A549 (cell line): ENCODE measurements at regions not wholly inside any gene's neighbourhood (a gene's known extent, or its start where the extent isn't known, plus 50 kb on each side); places are given as distances from the start of the nearest gene placed in this dataset.

Experiments used
- ATAC-seq, 2 experiments: fragments of 200-7000 bp in 1 of 2; fragments of >200 bp in 1 of 2; cut with Nextera tagmentation in 1 of 2; cut with Tn5 transposase in 1 of 2; 3 replicates each; pipeline versions ENCODE4 v1.8.0 to v1.9.1; 2018 to 2020; ENCODE audit warnings: mild to moderate bottlenecking in 1 of 2, moderate library complexity in 1 of 2
- CTCF ChIA-PET: fragments of 300-600 bp; sonication (Branson Sonifier 250); formaldehyde crosslinking; extraction: SDS; loops from one replicate; lab custom pipeline; 2021; ENCODE audit warnings: antibody characterized with exemption, inconsistent platforms; lab: Yijun Ruan, JAX
- POLR2A ChIA-PET: fragments of 350-600 bp; formaldehyde crosslinking; extraction: SDS; loops from one replicate; lab custom pipeline; 2021; ENCODE audit warnings: antibody characterized with exemption, inconsistent platforms; lab: Yijun Ruan, JAX
- DNase-seq, 2 experiments: peaks; one replicate each; pipeline versions ENCODE4 v3.0.0 to v3.0.0-alpha.2; 2011 to 2016; ENCODE audit warnings: low read depth in 1 of 2, low spot score in 1 of 2
- FAIRE-seq: peaks from 2 replicates; lab custom pipeline; 2011; peaks lifted over from hg19 to GRCh38; lab: Jason Lieb, UNC
- H3K27ac ChIP-seq, 2 experiments: fragments of >200 bp; sonication (Bioruptor Twin); formaldehyde crosslinking; 3 replicates each; pipeline ENCODE4 v1.5.1; 2016 to 2017
- H3K4me1 ChIP-seq: fragments of >200 bp; sonication (Bioruptor Twin); formaldehyde crosslinking; 3 replicates; pipeline ENCODE4 v1.6.1; 2016
- H3K4me2 ChIP-seq: fragments of >200 bp; sonication (Bioruptor Twin); formaldehyde crosslinking; 3 replicates; pipeline ENCODE4 v1.6.1; 2016
- H3K4me3 ChIP-seq: fragments of >200 bp; sonication (Bioruptor Twin); formaldehyde crosslinking; 3 replicates; pipeline ENCODE4 v1.5.1; 2016
- H3K9me3 ChIP-seq: fragments of >200 bp; sonication (Bioruptor Twin); formaldehyde crosslinking; 3 replicates; pipeline ENCODE4 v1.6.1; 2016
- CBX8 ChIP-seq: fragments of 200-600 bp; sonication (generic); IDR thresholded peaks from 2 replicates; pipeline ENCODE4 v1.6.1; 2016
- EHMT2 ChIP-seq: fragments of 200-600 bp; sonication (generic); IDR thresholded peaks from 2 replicates; pipeline ENCODE4 v1.6.1; 2016; ENCODE audit warnings: antibody characterized with exemption, low read depth, mild to moderate bottlenecking, moderate library complexity
- EP300 ChIP-seq, 2 experiments: fragments of >200 bp; sonication (Bioruptor Twin); formaldehyde crosslinking; IDR thresholded peaks; 2 replicates in 1 of 2; 3 replicates in 1 of 2; pipeline ENCODE4 v1.6.1; 2016 to 2017
- ESRRA ChIP-seq: fragments of 150-350 bp; IDR thresholded peaks from 2 replicates; pipeline ENCODE4 v1.6.1; 2014; ENCODE audit warnings: mild to moderate bottlenecking, low read length, borderline replicate concordance
- HOXA7 ChIP-seq: fragments of 250-450 bp; sonication (Bioruptor Pico); IDR thresholded peaks from 2 replicates; pipeline ENCODE4 v1.5.0; 2020; ENCODE audit warnings: mild to moderate bottlenecking, moderate library complexity
- HOXB5 ChIP-seq: fragments of 250-450 bp; sonication (Bioruptor Pico); IDR thresholded peaks from 2 replicates; pipeline ENCODE4 v1.5.0; 2020; ENCODE audit warnings: mild to moderate bottlenecking, moderate library complexity
- JUNB ChIP-seq: fragments of >200 bp; sonication (Bioruptor Twin); formaldehyde crosslinking; IDR thresholded peaks from 2 replicates; pipeline ENCODE4 v1.6.1; 2016
- MAFK ChIP-seq: fragments of 450-650 bp; IDR thresholded peaks from 2 replicates; pipeline ENCODE4 v1.6.1; 2014; ENCODE audit not compliant: partially characterized antibody
- NR3C1 ChIP-seq: fragments of >200 bp; sonication (Bioruptor Twin); formaldehyde crosslinking; IDR thresholded peaks from 3 replicates; pipeline ENCODE4 v1.6.1; 2017
- POLR2A ChIP-seq: IDR thresholded peaks from 2 replicates; pipeline ENCODE4 v1.6.1; 2012; ENCODE audit warnings: mild to moderate bottlenecking, low read length
- POLR2AphosphoS2 ChIP-seq: conservative IDR thresholded peaks from 2 replicates; pipeline ENCODE4 v1.6.1; 2012; ENCODE audit warnings: low read length, improper control_type of control experiment, inconsistent platforms
- RARB ChIP-seq: fragments of 250-450 bp; sonication (Bioruptor Pico); IDR thresholded peaks from 2 replicates; pipeline ENCODE4 v1.8.0; 2021; ENCODE audit warnings: mild to moderate bottlenecking, moderate library complexity
- RCOR1 ChIP-seq: fragments of 150-350 bp; IDR thresholded peaks from 2 replicates; pipeline ENCODE4 v1.6.1; 2014; ENCODE audit warnings: antibody characterized with exemption, low read length, low read depth
- TFCP2L1 ChIP-seq: fragments of 250-450 bp; sonication (Bioruptor Pico); IDR thresholded peaks from 2 replicates; pipeline ENCODE4 v1.5.0; 2021; ENCODE audit warnings: mild to moderate bottlenecking
- TP53 ChIP-seq: fragments of 250-450 bp; sonication (Bioruptor Pico); IDR thresholded peaks from 2 replicates; pipeline ENCODE4 v1.5.0; 2021; ENCODE audit warnings: mild to moderate bottlenecking, moderate library complexity
- ZC3H11A ChIP-seq: fragments of 450-650 bp; IDR thresholded peaks from 2 replicates; pipeline ENCODE4 v1.6.1; 2014; ENCODE audit warnings: antibody characterized with exemption, mild to moderate bottlenecking
- ZNF302 ChIP-seq: fragments of 250-450 bp; sonication (Bioruptor Pico); IDR thresholded peaks from 2 replicates; pipeline ENCODE4 v1.9.0; 2021; ENCODE audit warnings: inconsistent platforms, mild to moderate bottlenecking, moderate library complexity
- ZSCAN20 ChIP-seq: fragments of 250-450 bp; sonication (Bioruptor Pico); IDR thresholded peaks from 2 replicates; pipeline ENCODE4 v1.8.0; 2022; ENCODE audit warnings: mild to moderate bottlenecking, moderate library complexity
- WGBS: methylation state at CpG from one replicate; pipeline ENCODE4 v1.1.6; 2017; ENCODE audit errors: missing lambda C conversion rate; 5-methylcytosine and 5-hydroxymethylcytosine counted together
- TF ChIP-seq, protein P1 (sequence below): fragments of 250-450 bp; sonication (Bioruptor Pico); IDR thresholded peaks from 2 replicates; pipeline ENCODE4 v1.5.0; 2021; ENCODE audit warnings: mild to moderate bottlenecking, moderate library complexity, borderline replicate concordance
- TF ChIP-seq, protein P2 (sequence below): IDR thresholded peaks from 2 replicates; pipeline ENCODE4 v1.6.1; 2012
- TF ChIP-seq, protein P3 (sequence below): IDR thresholded peaks from 2 replicates; pipeline ENCODE4 v1.6.1; 2012; ENCODE audit warnings: low read depth, borderline replicate concordance

DNA sequence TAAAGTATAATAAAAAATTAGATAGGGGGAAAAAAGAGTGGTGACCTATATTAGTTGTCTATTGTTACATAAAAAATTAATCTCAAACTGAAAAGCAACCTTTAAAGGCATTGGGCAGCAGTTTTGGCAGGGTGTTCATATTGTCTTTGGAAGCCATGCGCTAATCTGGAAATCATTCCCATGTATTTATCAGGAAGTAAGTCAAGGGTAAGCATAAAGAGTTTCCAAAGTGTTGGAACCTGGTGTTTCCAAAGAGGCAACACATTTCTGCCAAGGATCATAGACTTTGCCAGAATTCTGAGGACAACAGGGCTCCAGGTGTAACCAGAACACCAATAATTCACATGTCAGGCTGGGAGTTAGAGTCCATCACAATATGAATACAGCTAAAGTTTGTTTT is 55.7 kb upstream of the EGFR start (continued):
- TF ChIP-seq, protein P1, sequence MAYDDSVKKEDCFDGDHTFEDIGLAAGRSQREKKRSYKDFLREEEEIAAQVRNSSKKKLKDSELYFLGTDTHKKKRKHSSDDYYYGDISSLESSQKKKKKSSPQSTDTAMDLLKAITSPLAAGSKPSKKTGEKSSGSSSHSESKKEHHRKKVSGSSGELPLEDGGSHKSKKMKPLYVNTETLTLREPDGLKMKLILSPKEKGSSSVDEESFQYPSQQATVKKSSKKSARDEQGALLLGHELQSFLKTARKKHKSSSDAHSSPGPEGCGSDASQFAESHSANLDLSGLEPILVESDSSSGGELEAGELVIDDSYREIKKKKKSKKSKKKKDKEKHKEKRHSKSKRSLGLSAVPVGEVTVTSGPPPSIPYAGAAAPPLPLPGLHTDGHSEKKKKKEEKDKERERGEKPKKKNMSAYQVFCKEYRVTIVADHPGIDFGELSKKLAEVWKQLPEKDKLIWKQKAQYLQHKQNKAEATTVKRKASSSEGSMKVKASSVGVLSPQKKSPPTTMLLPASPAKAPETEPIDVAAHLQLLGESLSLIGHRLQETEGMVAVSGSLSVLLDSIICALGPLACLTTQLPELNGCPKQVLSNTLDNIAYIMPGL, result no peak
- TF ChIP-seq ZC3H11A (no peak), RARB (no peak), MAFK (no peak), POLR2A (no peak), HOXB5 (CRISPR knock-in tag) (no peak), ZSCAN20 (CRISPR knock-in tag) (no peak), ZNF302 (no peak)
- TF ChIP-seq, protein P2, sequence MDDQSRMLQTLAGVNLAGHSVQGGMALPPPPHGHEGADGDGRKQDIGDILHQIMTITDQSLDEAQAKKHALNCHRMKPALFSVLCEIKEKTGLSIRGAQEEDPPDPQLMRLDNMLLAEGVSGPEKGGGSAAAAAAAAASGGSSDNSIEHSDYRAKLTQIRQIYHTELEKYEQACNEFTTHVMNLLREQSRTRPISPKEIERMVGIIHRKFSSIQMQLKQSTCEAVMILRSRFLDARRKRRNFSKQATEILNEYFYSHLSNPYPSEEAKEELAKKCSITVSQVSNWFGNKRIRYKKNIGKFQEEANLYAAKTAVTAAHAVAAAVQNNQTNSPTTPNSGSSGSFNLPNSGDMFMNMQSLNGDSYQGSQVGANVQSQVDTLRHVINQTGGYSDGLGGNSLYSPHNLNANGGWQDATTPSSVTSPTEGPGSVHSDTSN, result no peak
- TF ChIP-seq, protein P3, sequence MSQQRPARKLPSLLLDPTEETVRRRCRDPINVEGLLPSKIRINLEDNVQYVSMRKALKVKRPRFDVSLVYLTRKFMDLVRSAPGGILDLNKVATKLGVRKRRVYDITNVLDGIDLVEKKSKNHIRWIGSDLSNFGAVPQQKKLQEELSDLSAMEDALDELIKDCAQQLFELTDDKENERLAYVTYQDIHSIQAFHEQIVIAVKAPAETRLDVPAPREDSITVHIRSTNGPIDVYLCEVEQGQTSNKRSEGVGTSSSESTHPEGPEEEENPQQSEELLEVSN, result no peak

DNA sequence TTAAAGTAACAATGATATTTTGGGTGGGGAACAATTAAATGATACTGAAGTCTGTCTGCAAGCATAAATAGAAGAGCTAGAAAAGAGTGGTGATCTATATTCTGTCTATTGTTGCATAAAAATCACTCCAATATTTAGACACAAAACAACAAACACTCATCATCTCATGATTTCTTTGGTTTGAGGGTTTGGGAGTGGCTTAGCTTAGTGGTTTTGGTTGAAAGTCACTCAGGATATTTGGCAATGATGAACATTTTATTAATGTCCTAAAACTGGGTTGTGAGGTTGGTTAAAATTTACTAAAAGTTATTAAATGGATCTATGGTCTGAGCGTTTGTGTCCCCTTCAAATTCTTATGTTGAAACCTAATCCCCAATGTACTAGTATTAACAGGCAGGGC is 54.7 kb upstream of the EGFR start:
- CTCF ChIA-PET, result interaction anchor here (1.4 kb wide), 1 partner anchor 291 kb away, joined by 6 read pairs; no protein-coding TSS in a partner anchor
- Histone ChIP-seq H3K4me1 (peaks cover 35% of the 10 kb centered on the region), H3K9me3 (no peaks in the 10 kb centered on the region), H3K4me2 (no peak overlapping the region), H3K27ac (peak overlapping the region; percentile 6 to 7; a peak in 2 of 6 replicates)
- FAIRE-seq (no peak), ATAC-seq (no peak)
- TF ChIP-seq POLR2AphosphoS2, result no peak
- TF ChIP-seq TP53 (CRISPR knock-in tag), result no peak
- no peak for TF ChIP-seq POLR2A
- TF ChIP-seq, protein P2, result no peak
- TF ChIP-seq EP300 (IDR thresholded peaks at IDR 0.05), result no peak
- no peak for TF ChIP-seq TFCP2L1 (CRISPR knock-in tag)
- TF ChIP-seq, protein P1, result no peak
- TF ChIP-seq JUNB, result no peak
- no peak for TF ChIP-seq RCOR1
- TF ChIP-seq EHMT2, result no peak
- TF ChIP-seq MAFK, result no peak
- TF ChIP-seq ZC3H11A, result no peak
- no peak for TF ChIP-seq CBX8
- TF ChIP-seq NR3C1, result no peak
- TF ChIP-seq ESRRA, result no peak
- no peak for TF ChIP-seq HOXA7 (CRISPR knock-in tag)
- TF ChIP-seq, all 56 proteins: peak for 0
- no peak overlapping the region for H3K4me3 ChIP-seq
- POLR2A ChIA-PET, result no interaction called here
- no peak for DNase-seq
- WGBS, result 67% methylated on average over 1 of the region's 1 CpG
